Testis (tissue), 2 donors: ENCODE measurements at regions not wholly inside any gene's neighbourhood (a gene's known extent, or its start where the extent isn't known, plus 50 kb on each side); places are given as distances from the start of the nearest gene placed in this dataset.
A peak's percentile ranks its signal among the peaks of the same experiment; 100 is the strongest.

Source experiments
- DNase-seq: peaks from one replicate; pipeline ENCODE4 v3.0.0-alpha.2; 2019
- H3K27ac ChIP-seq, 2 donors: fragments of 200-600 bp; sonication (generic); one replicate each; pipeline ENCODE4 v1.5.1; 2019
- H3K27me3 ChIP-seq: fragments of 200-600 bp; sonication (generic); one replicate; pipeline ENCODE4 v1.5.1; 2019
- H3K36me3 ChIP-seq: fragments of 200-600 bp; sonication (generic); one replicate; pipeline ENCODE4 v1.5.1; 2017; ENCODE audit warnings: low read depth; ENCODE audit errors: missing control alignments
- H3K4me1 ChIP-seq: fragments of 200-600 bp; sonication (generic); one replicate; pipeline ENCODE4 v1.5.1; 2019
- H3K4me3 ChIP-seq, 2 donors: fragments of 200-600 bp; sonication (generic); one replicate each; pipeline ENCODE4 v1.5.1; 2017 to 2019
- H3K9me3 ChIP-seq: fragments of 200-600 bp; sonication (generic); one replicate; pipeline ENCODE4 v1.5.1; 2017
- POLR2A ChIP-seq: fragments of 450-650 bp; IDR thresholded peaks from one replicate; pipeline ENCODE4 v1.6.1; 2017; ENCODE audit warnings: antibody characterized with exemption, mild to moderate bottlenecking, moderate library complexity
- WGBS, 2 donors: methylation state at CpG; one replicate each; pipeline ENCODE4 v1.1.5; 2018; 5-methylcytosine and 5-hydroxymethylcytosine counted together
- intact Hi-C: fragments of 100-400 bp; cut with DNase I; formaldehyde crosslinking; loops from one replicate; pipeline ENCODE4 v1.15.1; 2023; ENCODE audit warnings: low total_unique reads
- TF ChIP-seq, protein P1 (sequence below), 3 experiments: fragments of 450-650 bp in 2 of 3; fragments of 200-600 bp in 1 of 3; sonication (generic) in 1 of 3; IDR thresholded peaks; one replicate each; pipeline ENCODE4 v1.5.1; 2016 to 2019; ENCODE audit warnings: antibody characterized with exemption in 3 of 3, mild to moderate bottlenecking in 2 of 3, moderate library complexity in 1 of 3

DNA sequence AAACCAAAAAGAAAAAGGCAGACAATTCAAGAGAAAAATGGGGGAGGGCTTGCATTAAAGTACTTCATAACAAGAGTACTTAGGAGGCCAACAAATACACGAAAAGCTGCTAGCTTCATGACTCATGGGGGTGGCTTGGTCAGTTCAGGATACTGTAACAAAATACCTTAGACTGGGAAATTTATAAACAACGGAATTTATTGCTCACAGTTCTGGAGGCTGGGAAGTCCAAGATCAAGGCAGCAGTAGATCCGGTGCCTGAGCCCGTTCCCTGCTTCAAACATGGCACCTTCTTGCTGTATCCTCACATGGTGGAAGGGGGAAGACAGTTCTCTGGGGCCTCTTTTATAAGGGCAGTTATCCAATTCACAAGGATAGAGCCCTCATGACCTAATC is 111.4 kb downstream of the C9orf50 start:
- TF ChIP-seq, protein P1, sequence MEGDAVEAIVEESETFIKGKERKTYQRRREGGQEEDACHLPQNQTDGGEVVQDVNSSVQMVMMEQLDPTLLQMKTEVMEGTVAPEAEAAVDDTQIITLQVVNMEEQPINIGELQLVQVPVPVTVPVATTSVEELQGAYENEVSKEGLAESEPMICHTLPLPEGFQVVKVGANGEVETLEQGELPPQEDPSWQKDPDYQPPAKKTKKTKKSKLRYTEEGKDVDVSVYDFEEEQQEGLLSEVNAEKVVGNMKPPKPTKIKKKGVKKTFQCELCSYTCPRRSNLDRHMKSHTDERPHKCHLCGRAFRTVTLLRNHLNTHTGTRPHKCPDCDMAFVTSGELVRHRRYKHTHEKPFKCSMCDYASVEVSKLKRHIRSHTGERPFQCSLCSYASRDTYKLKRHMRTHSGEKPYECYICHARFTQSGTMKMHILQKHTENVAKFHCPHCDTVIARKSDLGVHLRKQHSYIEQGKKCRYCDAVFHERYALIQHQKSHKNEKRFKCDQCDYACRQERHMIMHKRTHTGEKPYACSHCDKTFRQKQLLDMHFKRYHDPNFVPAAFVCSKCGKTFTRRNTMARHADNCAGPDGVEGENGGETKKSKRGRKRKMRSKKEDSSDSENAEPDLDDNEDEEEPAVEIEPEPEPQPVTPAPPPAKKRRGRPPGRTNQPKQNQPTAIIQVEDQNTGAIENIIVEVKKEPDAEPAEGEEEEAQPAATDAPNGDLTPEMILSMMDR (IDR thresholded peaks at IDR 0.05), result no peak
- TF ChIP-seq POLR2A, result no peak

DNA sequence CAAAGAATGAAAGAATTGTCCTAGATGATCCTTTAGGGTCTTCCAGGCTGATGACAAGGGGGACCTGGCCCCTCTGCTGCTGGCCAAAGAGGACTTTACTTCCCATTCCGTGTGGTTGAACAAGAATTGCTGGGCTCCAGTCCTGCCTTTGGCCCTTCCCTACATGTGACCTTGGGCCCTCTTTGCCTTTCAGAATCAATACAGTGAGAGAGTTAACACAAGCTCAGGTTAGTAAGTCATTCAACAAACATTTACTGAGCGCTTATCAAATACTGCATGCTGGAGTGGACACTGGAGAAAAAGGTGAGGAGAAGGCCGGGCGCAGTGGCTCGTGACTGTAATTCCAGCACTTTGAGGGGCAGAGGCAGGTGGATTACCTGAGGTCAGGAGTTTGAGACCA is 113.1 kb downstream of the C9orf50 start:
- no peak for DNase-seq
- intact Hi-C loops, result no loop called here
- no peaks in the 10 kb centered on the region for H3K36me3 ChIP-seq
- no peaks in the 10 kb centered on the region for H3K27me3 ChIP-seq
- H3K4me3 ChIP-seq, result no peak overlapping the region
- TF ChIP-seq, protein P1 (IDR thresholded peaks at IDR 0.05), result no peak
- TF ChIP-seq POLR2A, result no peak
- 90% methylated on average over 5 of the region's 5 CpGs for WGBS, 2 donors
- H3K9me3 ChIP-seq, result no peaks in the 10 kb centered on the region
- H3K27ac ChIP-seq, result no peak overlapping the region
- H3K4me1 ChIP-seq, result peaks cover 4% of the 10 kb centered on the region

More for the DNA sequence above, 111.4 kb downstream of the C9orf50 start:
- peaks cover 4% of the 10 kb centered on the region for H3K4me1 ChIP-seq
- no peaks in the 10 kb centered on the region for H3K36me3 ChIP-seq
- no peak for DNase-seq
- H3K27ac ChIP-seq, result no peak overlapping the region
- H3K27me3 ChIP-seq, result no peaks in the 10 kb centered on the region
- 77 to 84% methylated on average over 4 of the region's 4 CpGs for WGBS, 2 donors
- no peak overlapping the region for H3K4me3 ChIP-seq
- H3K9me3 ChIP-seq, result no peaks in the 10 kb centered on the region
- intact Hi-C loops, result no loop called here

DNA sequence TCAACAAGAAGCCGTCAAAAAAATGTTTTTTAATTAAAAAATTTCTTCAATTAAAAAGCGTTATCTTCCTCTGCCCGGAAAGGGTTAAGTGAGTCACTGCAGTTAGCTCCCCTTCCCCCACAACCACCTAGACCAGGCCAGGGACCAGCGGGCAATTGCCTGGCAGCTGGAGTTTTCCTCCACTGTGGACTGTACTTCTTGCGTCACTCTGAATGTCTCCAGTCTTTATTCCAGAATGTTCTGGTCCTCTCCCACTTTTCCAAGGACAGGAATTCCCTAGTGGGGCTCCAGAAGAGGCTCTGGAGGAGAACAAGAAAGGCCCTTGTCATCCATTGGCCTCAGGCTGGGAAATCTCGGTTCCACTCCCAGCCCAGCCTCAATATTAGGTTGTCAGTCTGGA is 114.0 kb downstream of the C9orf50 start:
- DNase-seq, result no peak
- Histone ChIP-seq H3K4me3 (no peak overlapping the region), H3K27ac (peak overlapping the region in 1 of 2 donors; percentile 33), H3K27me3 (no peaks in the 10 kb centered on the region), H3K36me3 (no peaks in the 10 kb centered on the region), H3K9me3 (no peaks in the 10 kb centered on the region), H3K4me1 (peaks cover 4% of the 10 kb centered on the region)
- no peak for TF ChIP-seq POLR2A
- TF ChIP-seq, protein P1 (IDR thresholded peaks at IDR 0.05), result no peak
- WGBS, 2 donors, result 48 to 58% methylated on average over 6 of the region's 6 CpGs
- intact Hi-C loops, result no loop called here

DNA sequence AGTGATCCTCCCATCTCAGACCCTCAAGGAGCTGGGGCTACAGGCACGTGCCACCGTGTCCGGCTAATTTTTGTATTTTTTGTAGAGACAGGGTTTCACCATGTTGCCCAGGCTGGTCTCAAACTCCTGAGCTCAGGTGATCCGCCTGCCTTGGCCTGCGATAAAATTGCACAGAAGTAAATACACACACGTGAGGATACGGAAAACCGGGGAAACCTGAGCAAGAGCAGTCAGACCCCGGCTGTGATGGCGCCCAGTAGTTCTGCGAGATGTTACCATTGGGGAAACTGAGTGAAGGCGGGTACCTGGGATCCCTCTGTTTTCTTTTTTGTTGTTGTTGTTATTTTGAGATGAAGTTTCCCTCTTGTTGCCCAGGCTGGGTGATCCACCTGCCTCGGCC is 114.9 kb downstream of the C9orf50 start:
- Histone ChIP-seq H3K27me3 (no peaks in the 10 kb centered on the region), H3K4me1 (peaks cover 4% of the 10 kb centered on the region), H3K36me3 (no peaks in the 10 kb centered on the region), H3K4me3 (no peak overlapping the region), H3K9me3 (no peaks in the 10 kb centered on the region), H3K27ac (no peak overlapping the region)
- DNase-seq, result no peak
- TF ChIP-seq POLR2A, result no peak
- TF ChIP-seq, protein P1 (IDR thresholded peaks at IDR 0.05), result no peak
- 96 to 97% methylated on average over 13 of the region's 13 CpGs for WGBS, 2 donors
- intact Hi-C loops, result no loop called here

DNA sequence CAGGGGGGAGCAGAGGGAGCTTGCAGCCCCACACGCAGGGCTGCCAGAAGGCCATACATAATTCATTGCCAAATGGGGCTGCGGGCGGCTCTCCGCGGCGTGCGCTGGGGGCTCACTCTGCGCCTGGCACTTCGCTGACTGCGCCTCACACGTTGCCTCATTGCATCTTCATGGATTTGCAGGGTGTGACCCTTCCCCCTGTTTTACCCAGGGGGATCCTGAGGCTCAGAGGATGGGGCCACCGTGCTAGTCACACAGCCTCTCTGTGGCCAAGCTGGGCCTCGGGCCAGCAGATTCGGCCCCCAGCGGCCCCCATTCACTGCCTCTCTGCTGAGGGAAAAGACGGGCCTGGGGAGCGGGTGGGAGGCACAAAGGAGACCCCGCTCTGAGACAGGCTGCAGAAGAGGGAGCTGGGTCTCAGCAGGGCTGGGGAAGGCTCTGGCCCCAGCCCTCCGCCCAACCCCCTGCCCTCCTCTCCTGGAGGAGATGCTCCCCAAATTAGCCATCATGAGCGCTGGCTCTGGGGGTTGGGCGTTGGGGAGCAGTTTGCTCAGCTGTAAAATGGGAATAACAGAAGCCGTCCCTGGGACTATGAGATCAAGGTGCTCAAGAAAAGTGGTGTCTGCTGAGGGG is 115.5 kb downstream of the C9orf50 start:
- WGBS, 2 donors, result 79 to 86% methylated on average over 16 to 22 of the region's 22 CpGs
- Histone ChIP-seq H3K4me1 (peaks cover 9% of the 10 kb centered on the region), H3K27me3 (no peaks in the 10 kb centered on the region), H3K36me3 (no peaks in the 10 kb centered on the region), H3K9me3 (no peaks in the 10 kb centered on the region), H3K27ac (no peak overlapping the region), H3K4me3 (no peak overlapping the region)
- TF ChIP-seq, protein P1 (IDR thresholded peaks at IDR 0.05), result no peak
- TF ChIP-seq POLR2A, result no peak
- DNase-seq, result no peak
- intact Hi-C loops, result no loop called here
